Dermis blood vessel endothelial cell (primary cell): ENCODE measurements at regions not wholly inside any gene's neighbourhood (a gene's known extent, or its start where the extent isn't known, plus 50 kb on each side); places are given as distances from the start of the nearest gene placed in this dataset.

Source experiments
- DNase-seq: peaks from one replicate; pipeline ENCODE4 v3.0.0; 2010

GRCh38 chr10:85508159-85508558 is 858.4 kb downstream of the GRID1 start:
- no peak for DNase-seq

- DNase-seq, result no peak
These were observed 855.9 kb downstream of the GRID1 start for GRCh38 chr10:85510682-85511081.

- no peak for DNase-seq
These were observed 853.2 kb downstream of the GRID1 start for GRCh38 chr10:85513436-85513835.

GRCh38 chr10:85515316-85515715 is 851.3 kb downstream of the GRID1 start:
- DNase-seq, result no peak

GRCh38 chr10:85524001-85524666 is 842.5 kb downstream of the GRID1 start:
- no peak for DNase-seq

- peak; percentile 1 for DNase-seq
These were observed 838.8 kb downstream of the GRID1 start for GRCh38 chr10:85527616-85528317.

GRCh38 chr10:85528318-85528652 is 838.3 kb downstream of the GRID1 start:
- no peak for DNase-seq

- DNase-seq, result no peak
These were observed 834.9 kb downstream of the GRID1 start for GRCh38 chr10:85531706-85532105.

- no peak for DNase-seq
These were observed 833.8 kb downstream of the GRID1 start for GRCh38 chr10:85532773-85533172.

GRCh38 chr10:85535926-85536325 is 830.7 kb downstream of the GRID1 start:
- DNase-seq, result no peak

GRCh38 chr10:85537561-85537960 is 829.0 kb downstream of the GRID1 start:
- no peak for DNase-seq

- DNase-seq, result no peak
These were observed 828.0 kb downstream of the GRID1 start for GRCh38 chr10:85538601-85539000.

GRCh38 chr10:85542152-85542551 is 824.4 kb downstream of the GRID1 start:
- DNase-seq, result no peak

- no peak for DNase-seq
These were observed 823.5 kb downstream of the GRID1 start for GRCh38 chr10:85542936-85543730.

- DNase-seq, result peak; percentile 11
These were observed 821.6 kb downstream of the GRID1 start for GRCh38 chr10:85544956-85545355.

- DNase-seq, result no peak
These were observed 820.7 kb downstream of the GRID1 start for GRCh38 chr10:85545874-85546273.

- DNase-seq, result no peak
These were observed 819.1 kb downstream of the GRID1 start for GRCh38 chr10:85547460-85548023.

GRCh38 chr10:85548034-85548433 is 818.6 kb downstream of the GRID1 start:
- peak; percentile 58 for DNase-seq
